DMS114 treated with DMSO at 0.1 percent for 48 hours (cell line): ENCODE measurements at regions not wholly inside any gene's neighbourhood (a gene's known extent, or its start where the extent isn't known, plus 50 kb on each side); places are given as distances from the start of the nearest gene placed in this dataset.

Experiments used
- DNase-seq: peaks from one replicate; lab custom pipeline; 2025; ENCODE audit not compliant: unreplicated experiment; lab: John Stamatoyannopoulos, UW

DNA sequence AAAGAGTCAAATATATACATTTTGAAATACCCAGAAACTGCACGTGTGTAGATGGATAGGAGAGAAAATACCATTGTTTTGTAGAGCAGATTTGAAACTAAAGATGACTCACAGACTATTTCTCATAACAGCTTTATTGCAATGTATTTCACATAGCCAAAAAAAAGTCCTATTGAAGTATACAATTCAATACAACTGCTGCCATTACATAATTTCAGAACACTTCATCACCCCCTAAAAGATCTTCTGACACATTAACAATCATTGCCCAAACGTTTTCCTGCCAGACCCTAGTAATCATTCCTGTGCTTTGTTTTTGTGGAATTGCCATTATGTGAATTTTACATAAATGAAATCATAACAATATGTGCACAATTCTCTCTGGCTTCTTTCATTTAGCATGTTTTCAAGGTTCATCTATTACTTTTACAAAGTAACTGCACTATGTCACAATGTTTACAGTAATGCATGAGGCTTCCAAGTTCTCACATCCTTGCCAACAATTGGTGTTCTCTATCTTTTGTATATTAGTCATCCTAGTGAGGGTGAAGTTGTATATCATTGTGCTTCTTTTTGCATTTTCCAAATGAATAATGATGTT, 378.6 kb upstream of the CWC22 start:
- DNase-seq = no peak

DNA sequence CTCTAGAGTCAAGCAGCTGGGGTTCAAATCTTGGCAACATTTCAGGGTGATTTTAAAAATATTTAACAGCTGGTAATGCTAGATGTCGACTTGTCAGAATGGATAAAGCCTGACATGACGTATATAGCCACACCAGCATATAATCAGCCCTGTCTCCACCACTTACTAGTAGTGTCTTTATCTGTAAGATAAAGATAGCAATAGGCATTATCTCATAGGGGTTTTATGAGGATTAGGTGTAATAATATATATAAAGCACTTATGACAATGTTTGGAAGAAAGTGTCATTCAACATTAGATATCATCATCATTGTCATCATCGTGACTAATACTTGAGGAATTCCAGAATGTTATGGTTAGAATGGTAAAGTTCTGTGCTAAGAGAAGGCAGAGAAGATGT, 369.0 kb upstream of the CWC22 start:
- no peak for DNase-seq

DNA sequence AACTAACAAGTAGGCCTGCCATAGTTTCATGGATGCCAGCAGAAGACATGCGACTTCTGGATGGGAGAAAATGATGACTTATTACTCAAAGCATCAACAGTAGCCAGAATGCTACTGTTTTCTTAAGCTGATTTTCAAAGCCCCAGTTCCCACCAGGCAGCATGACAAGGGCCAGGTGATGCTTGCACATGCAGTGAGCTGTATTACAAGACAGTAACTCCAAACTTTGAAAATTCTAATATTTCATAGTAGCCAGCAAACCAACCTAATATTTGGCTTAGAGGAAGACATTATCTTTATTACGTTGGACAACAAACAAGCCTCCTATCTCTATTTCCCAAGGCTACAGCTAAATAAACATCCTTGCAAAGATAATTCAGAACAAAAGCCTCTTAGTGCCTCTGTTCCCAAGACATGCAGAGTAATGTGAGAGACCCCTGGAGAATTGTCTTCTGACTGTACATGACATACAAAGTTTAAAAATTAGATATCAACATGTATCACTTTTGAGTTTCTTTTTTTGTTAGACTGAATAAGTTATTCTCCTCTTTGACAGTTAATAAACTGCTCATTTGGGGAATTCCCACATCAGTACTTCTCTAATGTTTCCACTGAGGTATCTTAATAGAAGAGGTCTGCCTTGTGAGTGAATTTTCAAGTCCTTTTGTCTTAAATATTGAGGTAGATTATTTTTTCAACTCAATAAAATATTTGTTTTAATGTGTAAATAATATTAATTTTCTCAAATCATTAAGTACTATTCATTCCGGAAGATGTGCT, 367.6 kb upstream of the CWC22 start:
- no peak for DNase-seq

DNA sequence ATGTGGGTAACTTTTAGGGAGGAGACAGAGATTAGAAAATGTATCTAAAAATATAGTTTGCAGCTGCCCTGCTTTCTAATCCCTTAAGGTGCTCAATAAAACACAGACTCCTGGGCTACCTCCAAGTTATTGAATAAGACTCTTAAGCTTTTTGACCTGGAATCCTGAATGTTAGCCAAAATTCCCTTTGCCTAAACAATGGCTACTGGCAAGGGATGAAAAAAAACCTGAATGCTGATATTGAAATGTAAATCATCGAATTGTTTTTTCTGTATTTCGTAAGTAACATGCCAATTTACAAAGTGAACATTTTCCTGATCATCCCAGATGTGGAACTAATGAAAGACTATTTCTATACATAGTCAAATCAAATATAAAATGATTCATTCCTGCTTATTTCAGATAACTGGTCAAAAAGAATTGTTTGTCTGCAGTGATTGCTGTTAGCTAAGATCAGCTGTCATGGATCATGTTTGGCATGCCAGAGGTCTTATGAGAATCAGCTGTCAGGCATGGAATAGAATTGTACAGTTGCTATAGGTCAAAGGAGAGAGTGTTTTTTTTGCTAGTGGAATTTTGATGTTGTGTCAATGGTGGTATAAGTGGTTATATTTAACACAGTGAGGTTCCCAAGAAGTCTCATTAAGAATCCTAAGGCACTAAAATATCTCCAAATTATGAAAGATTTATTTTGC, 363.6 kb upstream of the CWC22 start:
- DNase-seq = no peak

DNA sequence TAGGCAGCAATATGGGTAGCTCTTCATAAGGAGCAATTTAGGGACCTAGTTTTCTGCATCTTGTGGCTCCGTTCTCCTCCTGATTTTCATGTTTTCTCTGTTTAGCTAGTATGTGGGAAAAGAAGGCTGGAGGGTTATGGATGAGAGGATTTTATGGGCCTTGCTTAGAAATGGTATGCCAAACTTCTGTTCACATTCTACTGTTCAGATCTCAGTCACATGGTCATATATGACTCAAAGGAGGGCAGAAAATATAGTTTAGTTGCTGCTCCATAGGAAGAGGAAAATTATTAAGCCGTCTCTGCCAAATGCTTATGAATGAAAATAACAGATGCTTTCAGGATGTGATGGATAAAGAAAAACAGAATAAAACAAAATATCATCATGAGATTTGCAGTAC, 361.8 kb upstream of the CWC22 start:
- DNase-seq = no peak

DNA sequence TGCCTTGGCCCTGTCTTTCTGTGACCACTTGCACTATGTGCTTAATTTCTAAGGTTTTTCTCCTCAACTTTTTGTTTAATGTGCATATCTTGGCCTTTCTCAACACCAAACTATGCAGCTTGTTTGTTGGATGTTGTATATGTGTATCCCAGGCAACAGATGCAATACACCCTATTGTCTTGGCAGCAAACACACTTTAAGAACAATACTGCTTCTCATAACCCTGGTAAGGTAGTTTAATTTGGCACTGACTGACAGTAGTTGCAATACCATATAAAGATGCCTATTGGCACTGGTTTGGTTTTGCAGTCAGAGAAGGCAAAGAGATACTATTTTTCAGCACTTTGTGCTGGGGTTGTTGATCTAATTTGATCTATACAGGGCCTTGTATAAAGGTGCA, 360.7 kb upstream of the CWC22 start:
- no peak for DNase-seq

DNA sequence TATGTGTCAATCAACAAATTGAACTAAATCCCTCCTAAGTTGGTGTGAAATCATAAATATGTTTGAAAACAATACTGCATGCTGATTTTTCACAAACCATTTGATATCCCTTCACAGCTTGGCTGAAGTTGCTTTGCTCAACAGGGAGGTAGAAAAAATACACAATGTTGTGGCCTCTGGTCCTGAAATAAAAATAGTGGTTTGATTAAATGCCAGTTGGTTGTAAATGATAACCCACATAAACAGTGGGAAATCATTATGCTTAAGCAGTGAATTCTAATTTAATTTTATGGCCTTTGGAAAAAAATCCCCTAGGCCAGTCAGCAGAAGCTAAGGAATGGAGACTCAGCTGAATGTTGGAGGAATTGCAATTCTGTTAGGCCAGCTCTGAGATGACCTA, 359.4 kb upstream of the CWC22 start:
- DNase-seq = no peak

DNA sequence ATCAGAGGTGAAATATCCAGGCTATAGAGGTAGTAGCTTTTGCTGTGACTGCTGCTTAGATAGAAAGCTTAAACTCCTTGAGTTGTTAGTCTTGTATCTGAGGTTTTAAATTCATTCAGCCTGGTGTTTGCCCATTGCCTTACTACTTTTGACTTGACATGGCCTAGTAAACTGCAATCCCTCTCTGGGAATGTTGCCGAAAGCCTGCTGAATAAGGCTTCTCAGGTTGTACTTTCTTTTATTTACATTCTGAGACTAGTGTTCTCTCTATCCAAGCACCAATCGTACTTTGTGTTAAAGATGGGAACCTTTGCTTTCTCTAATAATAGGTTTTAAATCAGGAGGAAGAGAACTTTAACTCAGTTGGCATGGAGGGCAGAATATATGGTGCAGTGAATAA, 357.6 kb upstream of the CWC22 start:
- no peak for DNase-seq

DNA sequence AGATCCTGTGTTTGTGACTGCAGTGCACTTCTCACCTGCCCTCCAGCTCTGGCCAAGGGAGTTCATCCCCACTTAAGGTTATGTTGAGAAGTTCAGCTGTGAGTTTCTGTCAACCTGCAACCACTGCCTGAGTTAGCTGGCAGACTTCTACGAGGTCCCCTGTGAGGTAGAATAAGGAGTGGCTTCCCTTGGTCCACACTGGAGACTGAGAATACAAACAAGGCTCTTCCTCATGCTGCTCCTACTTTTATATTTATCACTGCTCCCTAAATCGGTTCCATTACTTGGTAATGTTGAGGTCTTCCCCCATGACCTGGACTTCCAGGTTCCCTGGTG, 353.2 kb upstream of the CWC22 start:
- no peak for DNase-seq

DNA sequence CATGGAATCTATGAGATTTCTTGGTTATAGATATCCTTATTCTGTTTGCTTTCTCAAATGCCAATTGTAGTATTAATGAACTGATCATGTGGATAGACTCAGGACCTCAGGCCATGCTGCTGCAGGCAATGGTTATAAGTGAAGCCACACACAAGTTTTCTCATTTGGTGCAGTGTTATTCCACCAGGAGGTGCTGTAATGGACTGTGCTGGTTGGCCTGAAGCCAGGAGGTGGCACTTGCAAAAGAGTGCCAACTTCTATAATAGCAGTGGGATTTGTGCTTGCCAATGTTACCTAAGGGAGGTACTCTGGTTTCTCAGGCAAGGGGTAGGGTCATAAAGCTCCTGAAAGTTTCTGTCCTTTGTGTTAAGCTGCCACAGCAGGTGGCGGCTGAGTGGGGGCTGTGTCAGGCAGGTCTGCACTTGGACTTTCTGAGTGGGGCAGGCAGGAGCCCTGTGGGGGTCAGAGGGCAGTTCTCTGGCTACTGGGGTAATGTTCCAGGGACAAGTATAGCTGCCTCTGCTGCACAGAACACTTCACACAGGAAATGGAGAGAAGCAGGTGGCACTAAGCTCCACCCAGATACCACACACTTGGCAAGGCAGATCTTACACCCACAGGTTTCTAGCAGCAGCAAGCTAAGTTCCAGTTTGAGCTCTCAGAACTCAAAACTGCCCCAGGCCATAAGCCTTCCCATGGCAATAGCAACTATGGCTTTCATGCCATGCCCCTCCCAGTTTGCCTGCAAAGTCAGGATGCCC, 352.6 kb upstream of the CWC22 start:
- no peak for DNase-seq

DNA sequence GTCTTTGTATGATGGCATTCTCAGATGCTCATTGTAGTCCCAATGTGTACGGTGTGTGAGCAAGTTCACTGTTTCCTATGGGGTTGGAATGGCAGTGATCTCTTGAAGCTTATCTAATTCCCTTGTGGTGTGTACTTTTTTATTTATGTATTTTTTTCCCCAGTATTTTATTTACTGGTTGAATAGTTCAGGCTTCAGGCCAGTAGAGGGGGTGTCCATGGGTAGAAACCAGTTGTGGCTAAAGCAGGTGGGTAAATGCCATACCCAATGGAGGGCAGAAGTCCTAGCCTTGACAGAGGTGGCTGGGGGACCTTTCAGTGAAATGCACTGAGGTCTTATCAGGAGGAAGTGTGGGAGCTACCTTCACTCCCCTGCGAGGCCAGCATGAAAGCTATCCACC, 351.4 kb upstream of the CWC22 start:
- DNase-seq = no peak

DNA sequence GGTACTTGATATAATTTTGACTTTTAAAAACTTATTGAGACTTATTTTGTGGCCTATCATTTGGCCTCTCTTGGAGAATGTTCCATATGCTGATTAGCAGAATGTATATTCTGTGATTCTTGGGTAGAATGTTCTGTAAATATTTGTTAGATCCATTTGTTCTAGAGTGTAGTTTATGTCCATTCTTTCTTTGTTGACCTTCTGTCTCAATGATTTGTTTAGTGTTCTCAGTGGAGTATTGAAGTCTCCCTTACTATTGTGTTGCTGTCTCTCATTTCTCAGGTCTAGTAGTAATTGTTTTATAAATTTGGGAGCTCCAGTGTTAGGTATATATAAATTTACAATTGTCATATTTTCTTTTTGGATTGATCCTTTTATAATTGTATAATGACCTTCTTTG, 349.6 kb upstream of the CWC22 start:
- no peak for DNase-seq

DNA sequence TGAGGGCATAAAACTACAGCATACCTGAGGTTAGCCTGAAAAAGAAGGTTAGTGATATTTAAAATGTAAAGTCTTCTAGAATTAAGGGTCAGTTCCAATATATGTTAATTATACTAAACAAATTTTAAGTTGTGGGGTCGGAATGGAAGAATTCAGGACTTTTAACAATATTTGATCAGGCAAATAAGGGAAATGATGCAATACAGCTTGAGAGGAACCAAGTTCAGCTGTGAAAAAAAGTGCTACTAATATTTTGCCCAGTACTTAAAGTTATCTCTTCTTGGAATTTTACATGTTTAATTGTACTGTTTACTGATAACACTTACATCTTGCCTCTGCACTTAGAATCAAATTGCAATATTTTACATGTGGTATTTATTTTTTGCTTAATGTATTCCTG, 345.5 kb upstream of the CWC22 start:
- no peak for DNase-seq

DNA sequence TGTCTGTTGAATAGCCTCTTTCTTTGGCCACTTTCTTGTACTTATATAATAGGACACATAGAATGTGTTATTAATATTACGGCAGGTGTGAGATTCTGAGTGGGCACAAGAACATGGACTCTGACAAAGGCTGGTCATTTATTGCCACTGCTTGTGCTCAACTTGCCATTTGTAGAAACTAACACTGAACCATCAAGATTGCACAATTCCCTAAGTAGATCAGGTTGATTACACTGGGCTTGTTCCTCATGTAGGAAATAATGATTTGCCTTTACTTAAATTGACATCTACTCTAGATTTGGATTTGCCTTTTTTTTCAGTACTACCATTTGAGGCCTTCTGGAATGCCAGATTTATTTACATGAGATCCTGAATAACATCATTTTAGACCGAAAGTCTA, 342.7 kb upstream of the CWC22 start:
- DNase-seq = no peak

DNA sequence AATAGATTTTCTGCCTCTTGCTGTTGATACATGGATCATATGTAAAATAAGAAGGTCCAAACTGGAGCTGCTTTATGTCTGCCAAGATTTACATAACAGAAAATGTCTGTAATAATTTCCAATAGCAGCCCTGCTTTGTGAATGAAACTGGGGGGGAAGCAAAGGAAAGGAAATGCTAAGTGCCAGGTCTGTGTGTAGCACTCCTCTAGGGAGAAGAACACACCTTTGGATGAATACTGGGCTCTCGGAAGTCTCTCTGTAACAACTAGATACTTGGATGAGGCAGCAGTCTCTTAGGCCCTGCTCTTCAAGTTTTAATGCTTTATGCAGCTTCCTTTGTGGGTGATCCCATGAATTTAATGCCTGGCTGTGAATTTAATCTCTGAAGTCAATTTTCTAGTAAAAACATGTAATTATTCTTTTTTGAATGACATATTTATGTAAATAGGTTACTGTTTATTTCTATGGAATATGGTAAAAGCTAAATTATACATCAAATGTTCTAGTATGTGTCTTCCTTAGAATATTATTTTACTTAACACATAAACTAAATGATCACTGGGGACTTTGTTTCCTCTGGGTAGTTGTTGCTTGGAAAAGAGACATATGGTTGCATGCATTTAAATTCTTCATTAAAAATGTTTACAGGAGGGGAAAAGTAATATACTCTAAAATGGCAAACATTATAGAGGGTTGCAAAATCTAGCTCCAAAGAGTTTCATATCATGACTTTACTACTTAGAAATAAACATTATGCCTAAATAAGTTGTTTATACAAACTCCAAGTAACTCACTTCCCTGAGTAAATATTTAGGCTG, 336.6 kb upstream of the CWC22 start:
- no peak for DNase-seq

DNA sequence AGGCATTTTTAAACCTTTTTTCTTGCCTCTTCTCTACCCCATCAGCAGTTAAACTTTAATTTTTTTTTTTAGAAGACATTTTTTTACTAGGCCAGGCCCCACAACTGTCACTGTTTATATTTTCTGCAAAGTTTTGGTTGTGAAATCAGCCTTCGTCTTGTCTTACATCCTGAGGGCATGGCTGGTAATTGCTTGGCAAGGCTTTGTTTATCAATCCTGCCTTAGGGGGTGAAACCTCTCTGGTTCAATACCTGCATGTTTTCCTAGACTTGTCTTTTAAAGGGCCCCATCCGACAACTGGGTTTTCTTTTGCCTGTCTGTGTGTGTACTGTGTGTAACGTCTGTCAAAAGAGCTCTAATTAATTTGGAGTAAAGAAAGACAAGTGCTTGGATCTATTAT, 330.0 kb upstream of the CWC22 start:
- no peak for DNase-seq

DNA sequence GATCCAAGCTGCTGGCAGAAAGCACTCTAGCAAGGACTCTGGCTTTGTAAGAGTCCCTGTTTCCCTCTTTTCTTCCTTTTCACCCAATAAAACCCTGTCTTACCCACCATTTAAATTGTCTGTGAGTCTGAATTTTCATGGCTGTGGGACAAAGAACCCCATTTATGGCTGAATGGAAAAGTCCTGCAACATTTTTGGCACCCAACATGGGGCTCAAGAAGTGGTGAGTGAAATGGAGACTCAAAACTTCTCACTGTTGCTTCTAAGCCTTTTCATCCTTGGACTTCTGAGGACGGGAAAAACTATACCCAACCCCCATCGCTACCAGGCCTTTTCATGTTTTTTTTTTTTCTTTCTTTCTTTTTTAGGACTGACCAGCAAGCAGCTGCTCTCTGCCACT, 329.5 kb upstream of the CWC22 start:
- DNase-seq = no peak

DNA sequence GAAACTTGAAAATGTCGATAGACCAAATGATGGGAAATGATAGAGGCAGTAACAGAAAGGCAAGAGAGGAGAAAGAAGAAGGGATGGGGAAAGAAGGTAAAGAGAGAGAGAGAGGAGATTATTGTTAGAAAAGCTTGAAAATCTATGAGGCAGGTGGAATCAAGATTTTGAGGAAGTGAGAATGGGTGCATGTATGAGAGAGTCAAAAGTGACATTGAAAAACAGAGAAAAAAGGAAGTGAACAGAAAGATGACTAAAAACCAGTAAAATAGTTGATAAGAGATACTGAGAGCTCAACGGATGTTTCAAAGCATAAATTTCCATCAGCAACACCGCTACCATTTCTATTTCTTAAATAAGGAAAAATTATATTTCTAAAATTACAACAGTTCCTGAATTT, 327.4 kb upstream of the CWC22 start:
- no peak for DNase-seq

DNA sequence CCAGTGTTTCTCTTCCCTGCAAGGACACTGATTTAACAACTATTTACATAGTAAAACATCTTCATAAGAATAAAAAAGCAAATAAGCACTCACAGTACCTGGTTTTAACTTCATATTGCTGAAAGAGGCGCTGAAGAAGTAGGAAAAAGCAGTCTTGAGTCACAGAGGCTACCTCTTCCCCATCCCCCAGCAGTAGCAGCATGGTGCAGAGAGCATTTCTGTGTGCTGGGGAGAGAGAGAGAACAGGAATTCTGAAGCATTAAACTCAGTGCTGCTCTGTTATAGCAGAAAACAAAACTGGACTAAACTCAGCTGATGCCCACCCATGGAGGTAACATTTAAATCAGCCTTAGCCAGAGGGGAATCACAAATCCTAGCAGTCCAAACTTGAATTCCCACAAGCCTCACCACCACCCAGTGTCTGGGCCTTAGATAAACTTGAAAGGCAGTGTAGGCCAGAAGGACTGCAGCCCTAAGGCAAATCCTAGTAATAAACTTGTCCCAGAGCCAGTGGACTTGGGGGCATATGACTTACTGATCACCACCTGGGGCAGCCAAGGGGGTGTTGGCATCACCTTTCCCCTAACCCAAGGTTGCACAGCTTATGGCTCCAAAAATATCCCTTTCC, 321.8 kb upstream of the CWC22 start:
- no peak for DNase-seq

DNA sequence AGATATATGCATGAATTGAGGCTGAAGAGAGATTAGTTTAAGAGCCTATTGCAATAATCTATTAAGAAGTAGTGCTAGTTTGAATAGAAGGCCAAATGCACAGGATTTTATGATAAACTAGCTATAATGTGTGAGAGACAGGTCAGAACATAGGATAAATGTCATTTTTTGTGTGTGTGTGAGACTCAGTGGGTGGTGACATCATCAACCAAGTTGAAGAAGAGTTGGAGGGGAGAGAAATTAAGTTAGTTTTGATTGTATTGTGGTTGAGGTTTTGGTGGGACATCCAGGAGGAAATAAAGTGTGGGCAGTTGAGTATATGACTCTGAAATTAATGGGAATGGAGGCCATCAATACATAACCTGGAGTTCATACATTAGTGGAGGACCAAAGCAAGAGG, 320.1 kb upstream of the CWC22 start:
- DNase-seq = no peak
